PFSK-1 (cell line): ENCODE measurements at regions not wholly inside any gene's neighbourhood (a gene's known extent, or its start where the extent isn't known, plus 50 kb on each side); places are given as distances from the start of the nearest gene placed in this dataset.

Experiments
- POLR2AphosphoS5 ChIP-seq: IDR thresholded peaks from 2 replicates; pipeline ENCODE4 v1.6.1; 2012; ENCODE audit warnings: low read depth, mild to moderate bottlenecking, control low read depth, low read length, moderate library complexity
- REST ChIP-seq, 2 experiments: IDR thresholded peaks; 2 replicates each; pipeline versions ENCODE4 v1.6.1 to v1.8.0; 2011 to 2012; ENCODE audit warnings: low read depth in 2 of 2, low read length in 2 of 2, control low read depth in 1 of 2, inconsistent platforms in 1 of 2, mild to moderate bottlenecking in 1 of 2, moderate library complexity in 1 of 2; ENCODE audit not compliant: insufficient read depth in 1 of 2

DNA sequence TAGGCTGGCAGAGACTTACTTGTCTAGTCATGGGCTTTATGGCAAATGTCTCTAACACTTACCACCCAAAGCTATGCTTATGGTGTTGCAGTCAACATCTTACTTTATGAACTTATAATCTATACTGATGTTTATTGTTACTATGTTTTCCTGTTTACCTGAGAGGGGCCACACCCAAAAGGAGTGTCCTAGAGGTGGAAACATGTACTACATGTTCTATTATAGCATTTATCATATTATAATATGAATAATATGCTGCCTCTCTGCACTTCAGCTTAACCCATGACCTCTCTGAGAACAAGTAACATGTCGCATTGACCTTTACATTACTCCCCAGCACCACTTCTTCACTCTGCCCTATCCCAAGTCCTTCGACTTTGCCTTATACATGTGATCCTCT lies 501.8 kb downstream of the ETNK1 start:
- TF ChIP-seq POLR2AphosphoS5 (no peak), REST (IDR thresholded peaks at IDR 0.05; ENCODE audit: insufficient read depth in 1 of 2, low read depth in 2 of 2, low read length in 2 of 2) (no peak)
